ENCODE measurements at regions not wholly inside any gene's neighbourhood (a gene's known extent, or its start where the extent isn't known, plus 50 kb on each side); places are given as distances from the start of the nearest gene placed in this dataset.

DNA sequence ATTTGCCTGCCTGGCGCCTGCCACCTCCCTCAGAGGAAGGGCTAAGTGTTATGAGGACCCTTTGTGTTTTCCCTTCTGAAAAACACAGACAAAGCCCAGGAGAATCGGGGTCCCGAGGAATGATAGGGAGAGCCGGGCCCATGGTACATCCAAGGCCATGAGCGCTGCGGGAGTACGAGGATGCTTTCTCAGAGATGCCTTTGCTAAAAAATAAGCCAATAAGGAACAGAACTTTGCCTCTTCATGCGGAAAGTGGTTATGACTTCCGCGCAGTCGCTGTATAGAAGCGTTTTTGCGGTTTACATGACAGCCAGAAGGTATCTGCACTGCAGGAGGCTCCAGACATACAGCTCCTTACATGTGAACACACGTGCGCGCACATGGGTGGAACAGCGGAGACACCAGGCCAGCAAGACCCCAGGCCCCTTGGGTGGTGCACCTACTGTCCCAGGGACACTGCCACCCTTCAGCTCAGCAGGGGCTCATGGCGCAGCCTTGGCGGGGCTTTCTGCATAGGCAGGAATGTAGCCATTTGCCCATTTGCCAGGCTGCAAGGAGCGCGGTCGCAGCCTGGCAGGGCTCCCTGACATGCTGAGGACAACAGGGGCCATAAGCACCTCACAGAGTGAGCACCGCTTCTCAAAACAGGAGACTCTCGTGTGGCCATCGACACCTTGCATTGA, 252.4 kb upstream of the SALL3 start:
- Mint-ChIP-seq H3K36me3 (ENCODE audit: insufficient read depth in 2 of 2) (no peaks in the 10 kb centered on the region), H3K27ac (no peak overlapping the region), H3K4me3 (no peak overlapping the region), H3K9me3 (no peaks in the 10 kb centered on the region), H3K27me3 (ENCODE audit: low read depth) (peaks cover 10% of the 10 kb centered on the region), H3K4me1 (ENCODE audit: low read depth) (no peaks in the 10 kb centered on the region)
- no peak for DNase-seq
- ATAC-seq (replicated peaks in 1 of 2) = no peak

DNA sequence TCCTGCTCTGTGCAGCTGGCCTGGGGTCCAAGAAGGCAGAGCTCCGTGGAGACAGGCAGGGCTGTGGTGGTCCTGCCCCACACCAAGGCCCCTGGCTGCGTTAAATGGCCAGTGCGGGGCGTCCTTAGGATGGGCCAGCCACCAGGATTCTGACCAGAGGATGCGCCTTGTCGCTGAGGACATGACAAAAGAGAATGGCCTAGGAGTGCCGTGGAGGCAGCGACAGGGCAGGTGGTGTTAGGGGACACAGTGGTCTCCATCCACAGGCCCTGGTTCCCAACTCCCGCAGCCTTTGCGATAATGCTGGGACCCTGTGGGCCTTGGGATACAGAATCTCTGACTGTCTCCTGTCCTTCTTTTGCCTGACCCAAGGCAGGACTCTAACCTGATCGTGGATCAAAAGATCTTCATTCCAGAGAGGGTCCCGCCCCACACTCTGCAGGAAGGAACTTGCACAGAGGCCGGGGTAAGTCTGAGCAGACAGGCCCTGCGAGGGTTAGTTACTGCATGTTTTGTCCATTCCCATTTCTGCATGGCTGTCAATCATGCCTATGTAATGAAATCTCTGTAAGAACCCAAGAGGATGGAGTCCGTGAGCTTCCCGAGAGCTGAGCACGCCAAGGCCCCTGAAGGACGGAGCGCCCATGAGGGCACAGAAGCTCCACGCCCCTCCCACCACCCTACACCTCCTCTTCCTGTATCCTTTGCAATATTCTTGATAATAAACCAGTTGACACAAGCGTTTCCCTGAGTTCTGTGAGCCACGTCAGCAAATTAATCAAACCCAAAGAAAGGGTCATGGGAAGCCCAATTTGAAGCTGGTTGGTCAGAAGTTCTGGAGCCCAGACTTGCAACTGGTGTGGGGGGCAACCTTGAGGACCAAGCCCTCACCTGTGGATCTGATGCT, 251.5 kb upstream of the SALL3 start:
- DNase-seq = no peak
- ATAC-seq (replicated peaks in 1 of 2) = no peak
- H3K27ac Mint-ChIP-seq = no peak overlapping the region
- H3K27me3 Mint-ChIP-seq (ENCODE audit: low read depth) = peaks cover 6% of the 10 kb centered on the region
- no peaks in the 10 kb centered on the region for H3K9me3 Mint-ChIP-seq
- H3K4me3 Mint-ChIP-seq = no peak overlapping the region
- no peaks in the 10 kb centered on the region for H3K36me3 Mint-ChIP-seq (ENCODE audit: insufficient read depth in 2 of 2)
- no peaks in the 10 kb centered on the region for H3K4me1 Mint-ChIP-seq (ENCODE audit: low read depth)

DNA sequence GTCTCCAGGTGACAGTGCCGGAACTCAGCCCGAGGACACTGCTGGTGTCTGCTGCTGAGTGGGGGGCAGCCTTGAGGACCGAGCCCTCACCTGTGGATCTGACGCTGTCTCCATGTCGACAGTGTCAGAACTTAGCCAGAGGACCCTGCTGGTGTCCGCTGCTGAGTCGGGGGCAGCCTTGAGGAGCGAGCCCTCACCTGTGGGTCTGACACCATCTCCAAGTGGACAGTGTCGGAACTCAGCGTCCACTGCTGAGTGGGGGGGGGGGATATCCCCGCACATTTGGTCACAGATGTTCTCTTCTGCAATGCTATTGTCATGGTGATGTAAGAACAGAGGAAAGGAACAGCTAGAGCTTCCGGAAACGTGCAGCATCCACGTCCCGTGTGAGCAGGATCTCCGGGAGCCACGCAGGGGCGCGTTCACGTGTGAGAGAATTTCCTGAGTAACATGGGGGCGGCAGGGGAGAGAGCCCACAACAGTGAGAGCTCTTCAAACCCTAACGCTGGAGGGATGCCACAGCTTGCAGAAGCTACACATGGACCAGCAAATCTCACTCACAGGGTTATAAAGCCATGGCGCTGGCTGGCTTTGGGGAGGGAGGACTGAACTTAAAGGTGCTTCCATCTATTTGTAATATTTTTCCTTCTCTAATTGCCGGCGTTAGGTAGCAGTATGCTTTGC, 250.7 kb upstream of the SALL3 start:
- ATAC-seq (replicated peaks in 1 of 2) (no peak), DNase-seq (no peak)
- no peaks in the 10 kb centered on the region for H3K4me1 Mint-ChIP-seq (ENCODE audit: low read depth)
- H3K27me3 Mint-ChIP-seq (ENCODE audit: low read depth) = peaks cover 3% of the 10 kb centered on the region
- no peaks in the 10 kb centered on the region for H3K9me3 Mint-ChIP-seq
- H3K36me3 Mint-ChIP-seq (ENCODE audit: insufficient read depth in 2 of 2) = no peaks in the 10 kb centered on the region
- H3K27ac Mint-ChIP-seq = no peak overlapping the region
- H3K4me3 Mint-ChIP-seq = no peak overlapping the region

DNA sequence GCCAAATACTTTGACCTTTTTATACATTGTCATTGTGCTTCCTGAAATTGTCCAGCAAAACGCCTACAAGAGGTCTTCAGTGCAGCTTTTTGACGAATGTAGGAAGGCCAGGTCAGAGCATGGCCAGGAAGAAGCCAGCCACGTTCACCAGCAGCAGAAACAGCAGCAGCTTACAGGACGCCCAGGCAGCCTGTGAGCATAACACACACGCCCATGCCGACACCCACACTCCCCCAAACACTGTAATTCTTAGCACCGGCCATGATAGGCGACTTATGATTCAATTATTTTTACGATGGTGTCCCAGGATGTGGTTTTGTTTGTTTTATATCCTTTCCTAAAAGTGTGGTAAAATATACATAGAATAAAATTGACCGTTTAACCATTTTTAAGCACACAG, 249.1 kb upstream of the SALL3 start:
- ATAC-seq (replicated peaks in 1 of 2) = no peak
- Mint-ChIP-seq H3K9me3 (no peaks in the 10 kb centered on the region), H3K4me3 (no peak overlapping the region), H3K4me1 (ENCODE audit: low read depth) (no peaks in the 10 kb centered on the region), H3K36me3 (ENCODE audit: insufficient read depth in 2 of 2) (no peaks in the 10 kb centered on the region), H3K27me3 (ENCODE audit: low read depth) (no peaks in the 10 kb centered on the region), H3K27ac (no peak overlapping the region)
- DNase-seq = no peak

GRCh38 chr18:78731016-78731397, 248.6 kb upstream of the SALL3 start:
- H3K27me3 Mint-ChIP-seq (ENCODE audit: low read depth) = no peaks in the 10 kb centered on the region
- H3K4me3 Mint-ChIP-seq = no peak overlapping the region
- DNase-seq = no peak
- ATAC-seq (replicated peaks in 1 of 2) = no peak
- no peak overlapping the region for H3K27ac Mint-ChIP-seq
- no peaks in the 10 kb centered on the region for H3K36me3 Mint-ChIP-seq (ENCODE audit: insufficient read depth in 2 of 2)
- H3K9me3 Mint-ChIP-seq = no peaks in the 10 kb centered on the region
- H3K4me1 Mint-ChIP-seq (ENCODE audit: low read depth) = no peaks in the 10 kb centered on the region

DNA sequence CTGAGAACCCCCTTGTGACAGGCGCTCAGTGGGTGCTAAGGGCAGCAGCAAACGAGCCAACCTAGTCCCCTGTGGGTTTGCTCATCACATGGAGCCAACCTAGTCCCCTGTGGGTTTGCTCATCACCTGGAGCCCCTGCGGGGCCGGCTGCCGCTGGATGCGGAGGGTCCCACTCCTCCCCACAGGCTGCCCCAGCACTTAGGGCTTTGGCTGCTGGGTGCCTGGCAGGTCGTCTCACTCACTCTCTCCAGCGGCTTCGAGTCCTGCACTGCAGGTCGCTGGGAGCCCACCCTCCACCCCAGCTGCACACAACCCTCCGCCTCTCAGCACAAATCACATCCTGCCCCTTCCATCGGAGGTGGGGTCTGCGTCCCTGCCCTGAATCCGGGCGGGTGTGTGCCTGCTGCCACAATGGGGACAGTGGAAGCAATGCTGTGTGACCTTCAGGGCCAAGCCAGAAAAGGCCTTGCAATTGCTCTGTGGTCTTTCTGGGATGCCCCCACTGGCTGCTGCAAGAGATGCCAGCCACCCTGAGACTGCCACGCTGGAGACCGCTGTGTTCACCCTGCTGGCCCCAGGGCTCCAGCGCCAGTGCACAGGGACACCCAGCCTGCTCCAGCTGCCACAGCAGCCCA, 248.1 kb upstream of the SALL3 start:
- no peak for DNase-seq
- no peak for ATAC-seq (replicated peaks in 1 of 2)
- Mint-ChIP-seq H3K4me3 (no peak overlapping the region), H3K27me3 (ENCODE audit: low read depth) (no peaks in the 10 kb centered on the region), H3K9me3 (no peaks in the 10 kb centered on the region), H3K36me3 (ENCODE audit: insufficient read depth in 2 of 2) (no peaks in the 10 kb centered on the region), H3K27ac (no peak overlapping the region), H3K4me1 (ENCODE audit: low read depth) (no peaks in the 10 kb centered on the region)

GRCh38 chr18:78732273-78733210, 247.1 kb upstream of the SALL3 start:
- ATAC-seq (replicated peaks in 1 of 2) (no peak), DNase-seq (no peak)
- Mint-ChIP-seq H3K27ac (no peak overlapping the region), H3K4me3 (no peak overlapping the region), H3K9me3 (no peaks in the 10 kb centered on the region), H3K27me3 (ENCODE audit: low read depth) (no peaks in the 10 kb centered on the region), H3K4me1 (ENCODE audit: low read depth) (no peaks in the 10 kb centered on the region), H3K36me3 (ENCODE audit: insufficient read depth in 2 of 2) (no peaks in the 10 kb centered on the region)

DNA sequence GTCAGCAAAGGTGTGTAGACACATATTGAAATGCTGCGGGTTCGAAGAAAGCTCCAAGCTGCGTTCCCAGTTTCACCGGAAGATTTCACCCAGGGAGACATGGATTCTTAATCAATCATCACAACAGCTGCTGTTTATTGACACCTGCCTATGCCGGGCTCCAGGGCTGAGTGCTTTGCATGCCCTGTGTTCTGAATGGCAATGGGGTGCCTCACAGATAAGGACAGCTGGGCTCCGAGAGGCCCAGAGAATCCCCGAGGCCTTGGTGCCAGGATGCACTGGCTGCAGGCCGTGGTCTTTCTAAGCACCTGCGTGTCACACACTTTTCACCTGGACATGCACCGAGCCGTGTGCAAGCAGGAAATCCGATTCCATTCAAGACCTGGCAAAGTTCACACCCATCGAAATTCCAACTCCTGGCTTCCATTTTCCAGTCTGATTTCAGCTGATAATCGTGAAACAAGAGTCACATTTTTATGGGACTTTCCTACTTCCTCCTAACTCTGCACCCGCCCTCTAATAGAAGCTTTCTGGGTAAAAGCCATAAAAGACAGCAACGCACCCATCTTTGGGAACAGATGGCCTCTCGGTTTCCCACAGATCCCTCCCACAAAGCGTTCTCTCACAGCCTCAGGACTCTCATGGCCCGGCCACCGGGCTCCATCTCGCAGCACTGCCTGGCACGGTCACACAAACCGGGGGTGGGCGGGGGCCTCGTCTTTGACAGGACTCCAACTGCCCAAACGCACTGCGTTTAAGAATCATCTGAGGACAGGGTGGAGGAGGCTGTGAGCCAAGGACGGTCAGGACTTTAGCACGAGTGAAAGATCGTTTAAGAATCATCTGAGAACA, 245.6 kb upstream of the SALL3 start:
- H3K4me1 Mint-ChIP-seq (ENCODE audit: low read depth) = no peaks in the 10 kb centered on the region
- no peaks in the 10 kb centered on the region for H3K36me3 Mint-ChIP-seq (ENCODE audit: insufficient read depth in 2 of 2)
- H3K9me3 Mint-ChIP-seq = peaks cover 0 to 1% of the 10 kb centered on the region in 2 donors
- H3K4me3 Mint-ChIP-seq = no peak overlapping the region
- no peak for ATAC-seq (replicated peaks in 1 of 2)
- H3K27me3 Mint-ChIP-seq (ENCODE audit: low read depth) = no peaks in the 10 kb centered on the region
- no peak overlapping the region for H3K27ac Mint-ChIP-seq
- no peak for DNase-seq

DNA sequence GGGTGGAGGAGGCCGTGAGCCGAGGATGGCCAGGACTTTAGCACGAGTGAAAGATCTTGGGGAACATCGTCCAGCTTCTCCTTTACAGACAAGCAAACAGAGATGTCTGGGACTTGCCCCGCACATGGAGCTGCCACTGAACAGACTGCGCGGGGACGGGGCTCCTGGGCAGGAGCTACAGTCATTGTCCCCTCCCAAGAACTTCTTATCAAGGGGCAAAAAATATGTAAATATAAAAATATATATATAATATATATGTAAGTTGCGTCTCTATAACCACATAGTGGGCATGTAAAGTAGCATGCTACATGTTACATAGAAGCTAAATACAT, 245.0 kb upstream of the SALL3 start:
- Mint-ChIP-seq H3K36me3 (ENCODE audit: insufficient read depth in 2 of 2) (no peaks in the 10 kb centered on the region), H3K4me3 (no peak overlapping the region)
- ATAC-seq (replicated peaks in 1 of 2) = no peak

GRCh38 chr18:78735131-78736014, 244.2 kb upstream of the SALL3 start:
- ATAC-seq (replicated peaks in 1 of 2) = no peak
- H3K27me3 Mint-ChIP-seq (ENCODE audit: low read depth) = no peaks in the 10 kb centered on the region
- no peak overlapping the region for H3K27ac Mint-ChIP-seq
- no peaks in the 10 kb centered on the region for H3K4me1 Mint-ChIP-seq (ENCODE audit: low read depth)
- no peak overlapping the region for H3K4me3 Mint-ChIP-seq
- DNase-seq = no peak
- H3K9me3 Mint-ChIP-seq = peaks cover 0 to 3% of the 10 kb centered on the region in 2 donors
- H3K36me3 Mint-ChIP-seq (ENCODE audit: insufficient read depth in 2 of 2) = no peaks in the 10 kb centered on the region

More for the DNA sequence above, 245.0 kb upstream of the SALL3 start:
- Mint-ChIP-seq H3K27ac (no peak overlapping the region), H3K4me1 (ENCODE audit: low read depth) (no peaks in the 10 kb centered on the region), H3K9me3 (peaks cover 0 to 3% of the 10 kb centered on the region in 2 donors), H3K27me3 (ENCODE audit: low read depth) (no peaks in the 10 kb centered on the region)
- DNase-seq = no peak

DNA sequence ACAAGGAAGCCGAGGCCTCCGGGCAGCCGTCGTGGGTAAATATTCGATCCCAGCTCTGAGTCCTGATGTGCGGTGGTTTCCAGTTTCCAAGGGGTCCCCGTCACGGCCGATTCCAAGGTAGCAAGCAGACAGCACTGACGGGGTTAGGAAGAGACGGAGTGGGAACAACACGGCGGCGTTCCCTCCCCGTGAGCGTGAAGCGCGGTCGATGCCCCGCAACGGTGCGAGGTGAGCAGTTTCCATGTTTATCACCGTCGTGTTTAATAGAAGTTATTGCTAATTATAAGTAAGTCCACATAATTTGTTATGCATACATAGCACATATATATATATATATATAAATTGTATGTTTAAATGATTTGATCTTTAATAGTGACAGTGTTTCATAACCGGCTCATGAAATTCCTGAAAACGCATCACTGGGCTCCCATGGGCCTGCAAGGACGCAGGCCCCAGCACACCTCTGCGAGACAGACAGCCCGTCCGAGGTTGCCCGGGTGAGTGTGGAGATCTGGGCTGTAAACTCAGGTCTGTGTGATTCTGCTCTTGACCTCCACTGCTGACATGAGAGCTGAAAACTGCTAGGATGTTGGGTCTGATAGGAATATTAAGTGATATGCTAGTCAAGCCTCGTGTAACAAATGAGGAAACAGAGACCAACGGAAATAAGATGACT, 243.5 kb upstream of the SALL3 start:
- Mint-ChIP-seq H3K4me3 (no peak overlapping the region), H3K9me3 (peaks cover 0 to 3% of the 10 kb centered on the region in 2 donors), H3K36me3 (ENCODE audit: insufficient read depth in 2 of 2) (no peaks in the 10 kb centered on the region), H3K27me3 (ENCODE audit: low read depth) (no peaks in the 10 kb centered on the region), H3K27ac (no peak overlapping the region), H3K4me1 (ENCODE audit: low read depth) (no peaks in the 10 kb centered on the region)
- DNase-seq = no peak
- no peak for ATAC-seq (replicated peaks in 1 of 2)

Data from activated T-cell treated with anti-CD3 and anti-CD28 coated beads, Interleukin-2, amount 50 U/mL, for 72 hours (primary cell).